SKM-1 treated with dmso at 0.1 percent for 144 hours (cell line): ENCODE measurements at regions not wholly inside any gene's neighbourhood (a gene's known extent, or its start where the extent isn't known, plus 50 kb on each side); places are given as distances from the start of the nearest gene placed in this dataset.

Source experiments
- DNase-seq: peaks from one replicate; lab custom pipeline; 2025; ENCODE audit not compliant: unreplicated experiment; lab: John Stamatoyannopoulos, UW

GRCh38 chr13:30108216-30108912 is 199.0 kb downstream of the KATNAL1 start:
- no peak for DNase-seq

GRCh38 chr13:30107521-30108136 is 199.7 kb downstream of the KATNAL1 start:
- DNase-seq: peak; percentile 71

GRCh38 chr13:30107121-30107520 is 200.2 kb downstream of the KATNAL1 start:
- peak; percentile 93 for DNase-seq

GRCh38 chr13:30105381-30105780 is 202.0 kb downstream of the KATNAL1 start:
- no peak for DNase-seq

- DNase-seq: peak; percentile 71
Observed at GRCh38 chr13:30103161-30103840, 204.1 kb downstream of the KATNAL1 start.

GRCh38 chr13:30100226-30100625 is 207.1 kb downstream of the KATNAL1 start:
- DNase-seq: no peak

- no peak for DNase-seq
Observed at GRCh38 chr13:30097701-30098100, 209.7 kb downstream of the KATNAL1 start.

GRCh38 chr13:30097089-30097488 is 210.3 kb downstream of the KATNAL1 start:
- DNase-seq: no peak

- no peak for DNase-seq
Observed at GRCh38 chr13:30094015-30094414, 213.3 kb downstream of the KATNAL1 start.

- DNase-seq: no peak
Observed at GRCh38 chr13:30093236-30093635, 214.1 kb downstream of the KATNAL1 start.

GRCh38 chr13:30091691-30092090 is 215.7 kb downstream of the KATNAL1 start:
- no peak for DNase-seq

- DNase-seq: no peak
Observed at GRCh38 chr13:30091035-30091434, 216.3 kb downstream of the KATNAL1 start.

GRCh38 chr13:30088312-30088855 is 219.0 kb downstream of the KATNAL1 start:
- peak; percentile 18 for DNase-seq

- DNase-seq: no peak
Observed at GRCh38 chr13:30085087-30085486, 222.3 kb downstream of the KATNAL1 start.

- DNase-seq: no peak
Observed at GRCh38 chr13:30082391-30082790, 225.0 kb downstream of the KATNAL1 start.

- DNase-seq: no peak
Observed at GRCh38 chr13:30081331-30081730, 226.0 kb downstream of the KATNAL1 start.

GRCh38 chr13:30079501-30079900 is 227.8 kb downstream of the KATNAL1 start:
- no peak for DNase-seq

- DNase-seq: no peak
Observed at GRCh38 chr13:30078059-30078458, 227.6 kb upstream of the UBL3 start.

- DNase-seq: no peak
Observed at GRCh38 chr13:30077240-30077735, 226.9 kb upstream of the UBL3 start.

- no peak for DNase-seq
Observed at GRCh38 chr13:30074955-30075614, 224.7 kb upstream of the UBL3 start.

- no peak for DNase-seq
Observed at GRCh38 chr13:30074431-30074830, 224.0 kb upstream of the UBL3 start.
